ENCODE measurements at regions not wholly inside any gene's neighbourhood (a gene's known extent, or its start where the extent isn't known, plus 50 kb on each side); places are given as distances from the start of the nearest gene placed in this dataset.

DNA sequence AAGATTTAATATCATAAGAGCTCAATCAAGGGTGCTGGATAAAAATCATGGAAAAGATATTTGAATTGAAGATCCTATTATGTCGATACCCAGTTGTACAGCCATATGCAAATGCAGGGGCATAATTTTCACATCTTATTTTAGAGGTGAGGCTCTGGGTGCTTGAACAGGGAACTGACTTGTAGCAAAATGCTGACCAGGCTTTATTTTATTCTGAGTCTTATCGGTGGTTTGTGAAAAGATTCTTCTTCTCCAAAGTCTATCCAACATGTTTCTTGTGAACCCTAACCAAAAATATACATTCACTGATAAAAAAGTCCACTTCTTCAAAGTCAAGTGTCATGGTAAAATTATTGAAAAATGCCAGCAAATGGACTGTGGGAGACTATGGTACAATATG lies 475.5 kb upstream of the NEGR1 start:
- no peak for DNase-seq

DNA sequence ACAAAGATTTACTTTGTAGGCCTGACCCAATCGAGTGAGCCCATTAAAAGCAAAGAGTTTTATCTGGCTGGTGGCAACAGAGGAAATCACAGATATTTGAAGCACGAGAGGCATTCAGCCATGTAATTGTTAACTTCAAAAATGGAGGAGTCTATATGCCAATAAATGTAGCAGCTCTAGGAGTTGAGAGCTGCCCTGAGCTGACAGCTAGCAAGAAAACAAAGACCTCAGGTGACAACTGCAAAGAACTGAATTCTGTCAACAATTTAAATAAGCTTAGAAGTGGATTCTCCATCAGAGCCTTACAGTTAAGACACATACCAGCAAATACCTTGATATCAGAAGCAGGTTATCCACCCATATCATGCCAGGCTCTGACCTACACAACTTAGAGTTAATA lies 463.1 kb upstream of the NEGR1 start:
- DNase-seq, result no peak

DNA sequence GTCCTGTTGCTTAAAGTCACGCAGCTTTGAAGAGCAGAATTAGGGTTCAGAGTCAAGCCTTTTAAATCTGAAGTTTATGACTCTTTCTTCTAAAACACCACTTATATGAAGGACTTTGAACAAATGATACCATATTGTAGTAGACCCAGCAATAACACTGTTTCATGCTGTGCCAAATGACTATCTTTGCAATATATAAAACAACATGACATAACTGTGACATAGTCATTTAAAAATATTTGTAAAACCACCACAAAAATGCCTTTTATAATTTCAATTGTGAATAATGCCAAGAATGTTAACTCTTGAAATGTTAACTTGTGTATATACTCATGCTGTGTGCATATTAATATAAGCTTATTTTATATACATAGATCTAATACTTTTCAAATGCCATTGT lies 452.1 kb upstream of the NEGR1 start:
- DNase-seq, result no peak

DNA sequence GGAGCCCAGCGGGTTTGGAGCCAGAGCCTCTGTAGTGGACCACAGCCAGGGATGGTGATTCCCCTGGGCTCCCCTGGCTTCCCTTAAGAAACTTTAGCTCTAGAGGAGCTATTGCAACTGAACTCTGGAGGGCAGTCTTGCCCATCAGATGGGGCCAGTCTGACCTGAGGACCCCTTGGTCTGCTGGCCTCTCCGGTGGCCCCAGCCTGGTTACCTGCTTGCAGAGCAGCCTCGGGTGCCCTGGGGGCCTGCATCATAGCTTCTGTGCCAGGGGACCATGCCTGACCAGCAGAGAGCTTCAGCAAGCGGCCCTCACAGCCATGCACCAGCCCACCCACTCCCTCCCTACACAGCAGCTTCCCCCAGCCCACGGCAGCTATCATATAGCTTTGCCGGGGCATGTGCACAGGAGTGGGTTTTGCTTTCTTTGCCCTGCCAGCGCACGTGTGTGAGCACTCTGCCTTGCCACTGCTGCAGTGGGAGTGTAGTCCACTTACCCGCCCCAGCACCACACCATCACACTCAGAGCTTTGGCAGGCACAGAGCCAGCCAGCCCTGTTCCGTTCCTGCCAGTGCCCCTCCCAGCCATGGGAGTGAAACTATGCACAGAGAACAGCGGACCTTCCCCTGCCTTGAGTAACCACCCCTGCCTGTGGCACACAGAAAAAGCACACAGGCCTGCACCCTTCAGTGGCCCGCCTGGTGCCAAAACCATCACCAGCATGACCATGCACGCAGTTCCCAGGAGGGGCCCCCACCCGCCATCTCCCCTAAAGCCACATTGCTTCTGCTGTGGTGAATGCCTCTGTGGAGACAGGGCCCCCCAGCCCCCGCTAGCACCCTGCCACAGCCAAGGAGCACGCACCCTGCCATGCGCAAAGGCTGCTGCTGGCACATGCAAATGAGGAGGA lies 442.9 kb upstream of the NEGR1 start:
- no peak for DNase-seq

DNA sequence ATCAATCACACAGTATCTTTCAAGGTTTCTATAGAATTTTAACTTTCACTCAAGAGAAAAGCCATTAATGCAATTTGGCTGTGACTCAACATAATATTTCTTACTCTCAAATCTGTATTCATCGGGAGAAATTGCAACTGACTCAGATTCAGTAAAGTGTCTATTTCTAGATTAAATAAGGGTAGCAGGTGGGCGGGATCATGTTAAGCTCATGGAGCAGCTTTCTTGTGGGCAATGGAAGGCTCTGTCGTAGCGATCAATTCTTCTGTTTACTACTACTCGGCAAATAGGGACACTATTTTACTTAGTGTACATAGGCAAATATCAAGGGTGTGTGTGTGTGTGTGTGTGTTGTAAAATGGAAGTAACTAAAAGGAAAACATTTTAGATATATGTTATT lies 423.6 kb upstream of the NEGR1 start:
- DNase-seq, result no peak

DNA sequence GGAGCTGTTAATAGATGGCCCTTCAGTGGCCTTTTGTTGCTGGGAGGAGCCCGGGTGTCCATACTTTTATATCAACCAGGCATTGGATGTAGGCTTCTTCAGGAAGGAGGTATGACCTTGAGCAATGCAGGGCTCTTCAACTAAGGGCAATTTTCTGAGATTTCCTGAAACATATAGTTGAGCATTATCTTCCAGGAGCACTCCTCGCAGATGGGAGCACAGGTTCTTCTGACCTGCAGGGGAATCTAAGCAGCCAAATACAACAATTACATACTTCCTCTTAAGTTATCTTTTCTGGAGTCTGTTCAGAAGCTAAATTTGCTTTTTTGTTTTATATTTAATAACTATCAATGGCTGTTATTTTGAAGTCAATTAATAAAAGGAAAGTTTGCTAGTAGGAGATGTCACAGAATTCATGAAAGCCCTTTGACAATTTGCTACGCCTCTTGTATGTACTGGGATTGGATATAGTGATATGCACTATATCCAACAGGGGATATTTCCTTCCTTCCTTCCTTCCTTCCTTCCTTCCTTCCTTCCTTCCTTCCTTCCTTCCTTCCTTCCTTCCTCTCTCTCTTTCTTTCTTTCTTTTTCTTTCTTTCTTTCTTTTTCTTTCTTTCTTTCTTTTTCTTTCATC lies 422.6 kb upstream of the NEGR1 start:
- DNase-seq, result no peak

DNA sequence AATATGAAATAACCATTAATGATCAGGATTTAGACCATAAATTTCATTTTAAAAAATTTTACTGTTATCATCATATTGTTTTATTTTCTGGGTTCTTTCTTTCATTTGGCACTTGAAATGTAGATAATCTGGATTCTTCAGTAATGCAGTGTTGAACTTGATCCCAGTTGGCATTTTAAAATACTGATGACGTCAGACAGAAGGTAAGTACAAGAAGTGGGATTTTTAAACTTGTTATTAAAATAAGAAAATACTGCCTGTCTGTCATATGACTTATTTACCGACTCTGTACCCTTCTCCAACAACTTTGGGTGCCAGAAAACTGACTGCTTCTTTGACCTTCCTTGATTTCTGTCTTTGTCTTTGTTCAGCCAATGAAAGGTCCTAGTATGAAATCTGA lies 415.1 kb upstream of the NEGR1 start:
- DNase-seq, result no peak

DNA sequence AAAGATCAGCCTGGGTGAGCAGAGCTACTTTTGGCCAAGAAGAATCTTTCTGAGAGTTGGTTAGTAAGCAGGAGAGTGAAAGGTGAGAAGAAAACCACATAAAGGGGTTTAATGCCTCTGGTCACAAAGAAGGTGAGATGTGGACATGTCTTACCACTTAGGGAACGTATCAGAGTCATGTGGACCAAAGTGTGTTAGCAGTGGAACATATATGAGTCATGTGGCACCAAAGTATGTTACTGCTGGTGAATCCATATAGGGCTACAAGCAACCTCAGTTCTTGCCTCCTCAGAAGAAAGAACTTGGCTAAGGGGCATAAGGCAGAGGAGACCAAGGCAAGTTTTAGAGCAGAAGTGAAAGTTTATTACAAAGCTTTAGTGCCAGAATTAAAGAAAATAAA lies 411.6 kb upstream of the NEGR1 start:
- DNase-seq, result no peak

DNA sequence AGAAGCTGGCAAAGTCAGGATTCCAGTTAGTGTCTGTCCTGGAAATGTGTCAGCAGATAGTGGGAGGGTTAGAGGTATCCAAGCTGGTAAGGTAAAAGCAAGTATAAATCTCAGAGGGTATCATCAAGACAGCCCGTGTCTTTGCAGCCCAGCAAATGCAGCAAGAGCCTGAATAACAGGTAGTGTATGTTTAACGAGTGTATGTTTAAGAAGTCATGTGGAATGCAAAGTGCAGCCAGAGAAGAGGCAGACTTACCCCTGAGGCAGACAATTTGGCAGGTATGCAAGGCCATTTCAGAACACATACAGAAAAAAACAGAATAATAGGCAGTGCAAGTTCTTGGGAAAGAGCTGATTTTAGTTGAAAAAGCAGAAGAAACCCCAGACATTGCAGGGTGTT lies 411.0 kb upstream of the NEGR1 start:
- DNase-seq, result no peak

DNA sequence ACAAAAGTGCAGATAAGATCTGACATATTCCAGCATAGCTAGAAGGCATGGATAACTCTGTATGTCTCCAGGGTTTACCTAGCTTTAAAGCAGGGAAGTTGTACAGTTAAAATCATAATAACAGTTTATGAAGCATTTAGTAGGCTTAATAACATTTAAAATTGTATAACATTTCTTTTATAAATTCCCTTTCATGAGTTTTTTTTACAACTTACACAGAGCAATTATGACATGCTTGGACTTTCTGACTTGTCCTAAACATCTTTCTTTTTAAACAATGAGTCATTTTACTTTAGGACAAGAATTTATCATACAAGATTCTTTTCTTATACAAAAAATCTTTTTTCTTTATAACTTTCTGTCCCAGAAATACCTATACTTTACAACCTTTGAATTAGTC lies 408.5 kb upstream of the NEGR1 start:
- no peak for DNase-seq

DNA sequence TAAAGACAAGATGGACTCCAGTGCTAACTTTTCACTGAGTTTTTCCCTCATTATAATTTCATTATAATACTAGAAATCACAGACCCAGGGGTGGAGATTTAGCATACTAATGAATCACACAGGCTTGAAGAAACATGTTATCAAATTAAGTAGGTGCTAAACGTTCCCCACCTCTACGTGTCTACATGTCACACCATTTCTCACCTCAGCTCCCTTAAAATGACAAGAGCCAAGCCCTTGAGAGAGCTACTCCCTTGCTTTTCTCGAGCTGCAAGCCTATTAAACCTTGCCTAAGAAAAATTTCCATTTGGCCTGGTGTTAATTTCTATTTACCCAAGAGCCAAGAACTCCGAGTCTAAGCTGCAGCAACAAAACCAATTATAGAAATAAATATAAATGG lies 396.3 kb upstream of the NEGR1 start:
- no peak for DNase-seq

DNA sequence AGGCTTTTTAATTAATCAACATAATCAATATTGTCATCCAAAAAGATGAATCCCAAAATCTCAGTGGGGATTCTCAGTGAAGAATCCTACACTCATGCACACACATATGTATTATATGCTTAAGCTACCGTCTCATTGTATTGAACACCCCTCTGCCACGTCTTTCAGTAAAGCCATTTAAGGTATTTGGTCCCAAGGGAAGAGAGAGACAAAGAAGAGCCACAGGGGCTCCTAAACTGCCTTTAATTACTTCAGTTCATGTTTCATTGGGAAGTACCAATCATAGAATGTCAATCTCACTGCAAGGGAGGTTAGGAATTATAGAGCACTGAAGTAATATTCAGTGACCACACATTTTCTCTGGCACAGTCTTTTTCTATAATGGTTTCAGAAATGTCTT lies 388.6 kb upstream of the NEGR1 start:
- DNase-seq, result no peak

DNA sequence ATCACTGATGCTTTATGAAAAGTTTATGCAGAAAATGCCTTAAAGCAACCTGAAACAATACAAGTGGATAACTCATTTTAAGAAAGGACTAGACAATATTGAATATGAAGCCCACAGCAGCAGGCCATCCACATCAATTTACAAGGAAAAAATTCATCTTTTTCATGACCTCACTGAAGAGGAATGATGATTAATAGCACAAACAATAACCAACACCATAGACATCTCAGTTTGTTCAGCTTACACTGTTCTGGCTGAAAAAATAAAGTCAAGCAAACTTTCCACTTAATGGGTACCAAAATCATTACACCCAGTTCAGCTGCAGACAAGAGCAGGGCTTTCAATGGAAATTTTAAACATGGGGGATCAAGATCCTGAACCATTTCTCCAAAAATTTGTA lies 380.6 kb upstream of the NEGR1 start:
- DNase-seq, result no peak

DNA sequence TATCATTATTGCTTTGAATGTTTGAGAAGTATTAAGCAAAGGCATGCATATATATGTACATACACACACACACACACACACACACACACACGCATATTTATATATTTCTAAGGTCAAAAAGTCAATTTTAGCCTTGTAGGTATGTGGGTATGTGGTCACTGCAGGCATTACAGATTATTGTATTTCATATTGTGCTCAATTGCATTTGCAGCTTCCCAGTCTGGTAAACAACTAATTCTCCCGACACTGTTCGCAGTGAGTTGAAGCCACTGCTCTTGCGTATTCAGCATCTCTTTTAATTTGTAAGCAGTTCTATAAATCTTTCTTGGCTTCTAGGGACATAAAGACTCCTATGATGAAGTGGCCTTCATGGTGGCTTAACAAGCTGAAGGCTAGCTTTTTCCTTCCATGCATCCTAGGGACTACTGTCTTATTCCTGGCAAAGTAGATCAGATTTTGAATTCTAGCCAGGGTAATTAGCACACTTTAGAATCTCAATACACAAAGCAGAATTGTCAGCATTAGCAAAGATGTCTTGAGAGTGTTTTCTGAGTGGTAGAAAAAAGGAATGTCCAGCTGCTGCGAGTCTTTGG lies 368.6 kb upstream of the NEGR1 start:
- peak; percentile 82 for DNase-seq

DNA sequence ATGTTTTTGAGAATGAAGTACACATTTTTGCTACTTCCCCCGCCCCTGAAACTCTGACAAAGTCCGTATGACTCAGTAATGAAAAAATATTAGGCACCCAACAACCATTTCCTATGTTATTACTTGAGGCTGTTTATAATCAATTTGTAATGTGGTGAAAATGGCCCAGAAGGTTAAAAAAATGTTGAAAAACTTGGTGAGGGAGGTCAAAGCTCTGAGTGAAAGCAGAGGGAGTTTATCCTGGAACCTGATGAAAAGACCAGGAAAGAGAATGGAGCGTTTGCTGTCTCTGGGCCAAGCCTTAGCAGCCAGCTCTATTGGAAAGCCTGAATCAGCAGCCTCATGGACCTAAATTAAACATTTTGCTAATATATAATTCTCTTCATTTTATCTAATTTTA lies 367.7 kb upstream of the NEGR1 start:
- no peak for DNase-seq

DNA sequence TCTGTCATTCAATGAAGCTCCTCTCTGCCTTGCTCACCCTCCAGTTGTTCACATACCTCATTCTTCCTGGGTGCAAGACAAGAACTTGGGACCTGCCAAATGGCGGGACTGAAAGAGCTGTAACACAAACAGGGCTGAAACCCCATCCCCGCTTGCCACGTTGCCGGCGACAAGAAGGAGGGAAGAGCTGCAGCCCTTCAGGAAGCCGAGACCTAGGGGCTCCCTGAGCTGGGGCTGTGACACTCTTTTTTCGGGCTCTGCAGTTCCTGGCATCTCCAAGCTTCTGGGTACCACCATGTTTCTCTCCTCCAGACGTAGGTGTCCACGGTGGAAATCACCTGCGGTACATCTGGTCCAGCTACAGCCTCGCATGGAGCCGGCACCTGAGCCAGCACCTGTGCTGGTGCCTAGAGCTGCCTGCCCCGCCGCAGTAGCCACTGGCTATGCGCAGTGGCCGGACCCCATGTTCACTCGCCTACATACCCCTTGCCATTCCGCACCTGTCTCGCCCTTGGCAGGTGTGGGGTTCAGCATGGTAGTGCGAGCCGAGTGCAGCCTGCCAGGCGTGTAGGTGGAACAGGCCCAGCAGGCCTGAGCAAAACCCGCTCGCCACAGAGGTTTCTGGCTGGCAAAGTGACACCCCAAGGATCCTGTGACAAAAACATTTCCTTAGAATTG lies 367.0 kb upstream of the NEGR1 start:
- no peak for DNase-seq

DNA sequence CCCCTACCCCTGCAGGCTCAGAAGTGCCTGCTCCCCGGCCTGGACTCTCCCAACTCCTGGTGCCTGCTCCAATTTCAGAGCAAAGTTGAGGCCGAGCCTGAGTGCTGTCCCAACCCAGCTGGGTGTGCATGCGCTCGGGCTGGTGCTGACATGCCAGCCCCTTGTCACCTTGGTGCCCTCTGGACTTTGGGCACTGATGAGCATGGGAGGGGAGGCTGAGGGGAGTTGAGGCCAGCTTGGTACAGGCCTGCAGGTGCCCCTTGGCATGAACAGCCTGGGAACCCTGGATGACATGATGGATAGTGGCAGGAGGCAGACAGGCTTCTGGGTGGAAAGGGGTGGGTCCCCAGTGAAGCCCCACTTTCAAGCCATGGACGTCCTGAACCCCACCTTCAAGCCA lies 366.1 kb upstream of the NEGR1 start:
- no peak for DNase-seq

DNA sequence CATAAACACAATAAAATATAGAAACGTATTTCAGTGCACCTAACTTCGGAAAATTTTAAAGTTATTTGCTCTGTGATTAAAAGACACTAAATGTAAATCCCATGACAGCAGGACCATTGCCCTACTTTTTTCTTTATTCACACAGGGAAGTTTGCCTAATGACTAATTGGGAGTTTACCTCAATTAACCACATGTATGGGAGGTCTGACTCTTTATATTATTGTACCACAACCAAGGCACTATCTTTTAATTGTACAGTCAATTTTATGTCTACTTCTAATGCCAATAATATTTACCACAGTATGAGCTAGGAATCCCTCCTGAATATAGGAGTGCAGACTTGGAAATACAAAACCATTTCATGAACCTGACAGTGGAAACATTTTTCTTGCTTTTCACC lies 360.8 kb upstream of the NEGR1 start:
- DNase-seq, result no peak

DNA sequence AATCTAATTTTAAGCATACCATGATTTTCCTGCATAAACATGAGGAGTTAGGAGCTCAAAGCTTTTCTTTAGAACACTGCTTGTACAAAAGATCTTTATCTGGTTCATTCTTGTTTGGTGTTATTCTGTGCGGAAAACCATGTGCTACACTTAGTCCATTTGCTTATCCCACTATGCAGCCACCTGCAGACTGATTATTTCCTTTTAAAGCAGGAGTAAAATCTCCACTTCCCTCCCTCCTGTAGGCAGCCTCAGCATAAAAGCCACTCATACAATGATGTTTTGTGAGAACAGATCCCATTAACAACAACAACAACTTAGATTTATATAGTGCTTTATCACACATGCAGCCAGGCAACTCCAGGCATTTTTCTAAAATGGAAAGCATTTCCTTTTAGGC lies 355.3 kb upstream of the NEGR1 start:
- DNase-seq, result no peak

DNA sequence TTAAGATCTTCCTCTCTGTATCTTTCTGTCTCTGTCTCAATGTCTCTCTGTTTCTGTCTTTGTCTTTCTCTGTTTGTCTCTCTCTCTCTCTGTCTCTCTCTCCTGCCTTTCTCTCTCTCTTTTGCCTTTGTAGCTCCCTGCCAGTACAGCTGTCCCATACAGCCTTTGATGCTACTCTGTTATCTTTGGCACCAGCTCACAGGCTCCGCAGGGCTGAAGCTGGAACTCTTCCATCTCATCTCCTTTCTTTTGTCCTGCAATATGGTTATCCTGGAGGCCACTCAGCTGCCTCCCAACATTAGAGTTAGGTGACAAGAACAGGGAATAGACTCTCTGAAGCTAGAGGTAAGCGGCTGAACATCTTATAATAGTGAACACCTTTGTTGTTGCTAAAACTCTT lies 354.3 kb upstream of the NEGR1 start:
- no peak for DNase-seq

DNA sequence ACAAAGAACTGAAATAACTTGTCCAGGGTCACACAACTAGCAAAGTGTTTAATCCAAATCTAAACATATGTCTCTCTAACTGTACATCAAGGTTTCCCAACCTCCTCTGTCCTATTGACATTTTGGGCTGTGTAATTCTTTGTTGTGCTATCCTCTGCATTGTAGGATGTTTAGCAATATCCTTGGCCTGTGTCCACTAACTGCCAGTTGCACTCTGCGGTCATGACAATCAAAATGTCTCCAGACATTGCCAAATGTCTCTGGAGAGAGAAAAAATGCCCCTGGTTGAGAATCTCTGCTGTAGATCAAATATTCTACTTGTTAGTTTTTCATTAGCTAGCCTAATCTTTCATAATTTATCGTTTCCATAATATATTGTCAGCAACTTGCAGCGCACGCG lies 353.4 kb upstream of the NEGR1 start:
- no peak for DNase-seq

DNA sequence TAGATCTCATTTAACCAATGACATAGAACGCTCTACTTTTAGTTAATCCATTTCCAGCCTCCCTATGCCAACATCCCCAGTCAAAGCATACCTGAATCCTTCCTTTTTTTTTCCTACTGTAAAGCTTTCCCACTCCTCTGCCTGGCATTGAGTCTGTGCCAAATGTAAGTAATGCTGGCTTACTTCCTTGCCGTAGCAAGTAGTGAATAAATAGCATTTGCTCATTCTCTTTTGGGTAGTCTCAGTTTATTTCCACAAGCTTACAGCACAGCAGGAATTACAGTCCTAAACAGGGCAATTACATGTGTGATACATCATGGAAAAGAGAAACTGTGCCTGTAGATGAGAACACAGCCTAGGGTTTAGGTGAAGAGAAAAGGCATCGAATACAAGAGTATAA lies 352.6 kb upstream of the NEGR1 start:
- DNase-seq, result no peak

DNA sequence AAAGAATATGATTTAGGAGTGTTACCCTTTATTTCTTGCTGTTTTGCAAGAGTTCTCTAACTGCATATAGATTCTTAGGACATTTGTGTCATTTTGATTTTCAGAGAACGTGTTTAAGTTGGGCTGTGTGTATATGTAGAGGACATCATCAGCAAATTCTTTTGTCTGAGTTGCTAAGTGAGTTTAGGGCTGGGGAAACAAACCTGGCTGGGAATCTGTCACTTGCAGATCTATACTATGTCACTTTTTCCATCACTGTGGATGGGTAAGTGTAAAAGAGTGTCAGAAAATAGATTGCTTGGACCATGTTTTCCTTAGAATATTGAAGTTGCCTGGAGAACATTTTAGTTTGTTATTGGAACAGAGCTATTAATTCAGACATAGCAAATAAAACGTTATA lies 349.1 kb upstream of the NEGR1 start:
- no peak for DNase-seq

DNA sequence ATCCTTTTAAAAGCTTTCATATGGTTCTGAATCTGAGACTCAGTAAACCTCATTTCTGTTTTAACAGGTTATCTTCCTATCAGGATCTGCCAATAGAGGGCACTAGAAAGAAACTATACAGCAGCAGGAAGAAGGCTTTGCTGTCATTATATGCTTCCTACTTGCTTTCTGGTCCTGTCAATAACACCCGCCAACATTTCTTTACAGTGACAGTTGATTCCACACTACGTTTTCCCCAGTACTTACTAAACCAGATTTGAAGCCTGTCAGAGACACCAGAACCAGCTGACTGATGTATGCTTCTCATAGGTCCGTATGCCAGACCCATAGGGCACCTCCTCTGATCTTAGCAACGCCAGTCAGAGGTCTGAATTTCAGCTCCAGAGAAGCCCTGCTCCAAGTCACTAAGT lies 341.0 kb upstream of the NEGR1 start:
- DNase-seq, result no peak

Measured in DMS79 treated with DMSO at 0.1 percent for 48 hours (cell line).